ENCODE measurements at regions not wholly inside any gene's neighbourhood (a gene's known extent, or its start where the extent isn't known, plus 50 kb on each side); places are given as distances from the start of the nearest gene placed in this dataset.

- no peak for TF ChIP-seq TAF1 (IDR thresholded peaks at IDR 0.05; ENCODE audit: low read depth)
- TF ChIP-seq, protein P1, sequence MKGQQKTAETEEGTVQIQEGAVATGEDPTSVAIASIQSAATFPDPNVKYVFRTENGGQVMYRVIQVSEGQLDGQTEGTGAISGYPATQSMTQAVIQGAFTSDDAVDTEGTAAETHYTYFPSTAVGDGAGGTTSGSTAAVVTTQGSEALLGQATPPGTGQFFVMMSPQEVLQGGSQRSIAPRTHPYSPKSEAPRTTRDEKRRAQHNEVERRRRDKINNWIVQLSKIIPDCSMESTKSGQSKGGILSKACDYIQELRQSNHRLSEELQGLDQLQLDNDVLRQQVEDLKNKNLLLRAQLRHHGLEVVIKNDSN (IDR thresholded peaks at IDR 0.05), result no peak
- no peak for TF ChIP-seq ZBTB7A (IDR thresholded peaks at IDR 0.05; ENCODE audit: low read depth)
- TF ChIP-seq REST (IDR thresholded peaks at IDR 0.05; ENCODE audit: low read depth), result no peak
- TF ChIP-seq FOXM1 (IDR thresholded peaks at IDR 0.05; ENCODE audit: borderline replicate concordance, low read depth), result no peak
- no peak for TF ChIP-seq CEBPB (IDR thresholded peaks at IDR 0.05)
- no peak for TF ChIP-seq CREB1 (IDR thresholded peaks at IDR 0.05; ENCODE audit: low read depth)
- no peak for TF ChIP-seq EGR1 (IDR thresholded peaks at IDR 0.05)
- TF ChIP-seq YY1 (IDR thresholded peaks at IDR 0.05; ENCODE audit: low read depth), result no peak
- TF ChIP-seq, protein P2, sequence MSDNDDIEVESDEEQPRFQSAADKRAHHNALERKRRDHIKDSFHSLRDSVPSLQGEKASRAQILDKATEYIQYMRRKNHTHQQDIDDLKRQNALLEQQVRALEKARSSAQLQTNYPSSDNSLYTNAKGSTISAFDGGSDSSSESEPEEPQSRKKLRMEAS (IDR thresholded peaks at IDR 0.05), result no peak
- no peak for TF ChIP-seq NFIC (IDR thresholded peaks at IDR 0.05)
These were observed 267.6 kb downstream of the PLPP3 start for GRCh38 chr1:56311766-56312165.

GRCh38 chr1:56310945-56311344 lies 268.4 kb downstream of the PLPP3 start:
- TF ChIP-seq EP300 (IDR thresholded peaks at IDR 0.05; ENCODE audit: borderline replicate concordance) (no peak), TCF12 (IDR thresholded peaks at IDR 0.05; ENCODE audit: low read depth) (no peak), ZBTB7A (IDR thresholded peaks at IDR 0.05; ENCODE audit: low read depth) (no peak), REST (IDR thresholded peaks at IDR 0.05; ENCODE audit: low read depth) (no peak), NFIC (IDR thresholded peaks at IDR 0.05) (no peak), FOXM1 (IDR thresholded peaks at IDR 0.05; ENCODE audit: borderline replicate concordance, low read depth) (no peak), CEBPB (IDR thresholded peaks at IDR 0.05) (no peak)
- TF ChIP-seq, protein P1 (IDR thresholded peaks at IDR 0.05), result no peak
- TF ChIP-seq, protein P2 (IDR thresholded peaks at IDR 0.05), result no peak

- TF ChIP-seq YY1 (IDR thresholded peaks at IDR 0.05; ENCODE audit: low read depth) (no peak), TAF1 (IDR thresholded peaks at IDR 0.05; ENCODE audit: low read depth) (no peak)
These were observed 270.3 kb downstream of the PLPP3 start for GRCh38 chr1:56309065-56309464.

DNA sequence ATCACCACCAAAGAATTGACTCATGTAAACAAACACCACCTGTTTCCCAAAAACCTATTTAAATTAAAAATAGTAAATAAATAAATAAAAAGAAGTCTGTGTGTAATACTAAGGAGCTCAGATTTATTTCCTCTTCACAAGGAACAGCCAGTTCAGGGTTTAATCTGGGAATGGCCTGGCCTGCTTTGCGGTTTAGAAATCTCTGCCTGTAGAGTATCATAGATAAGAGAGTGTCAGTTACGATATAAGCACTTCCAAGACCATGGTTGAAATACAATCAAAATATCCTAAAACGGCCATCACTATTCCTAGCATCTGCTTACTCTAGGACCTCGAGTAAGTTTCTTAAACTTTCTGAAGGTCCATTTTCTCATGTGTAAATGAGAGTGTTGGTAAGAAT lies 274.4 kb downstream of the PLPP3 start:
- TF ChIP-seq CREB1 (IDR thresholded peaks at IDR 0.05; ENCODE audit: low read depth), result no peak
- TF ChIP-seq EGR1 (IDR thresholded peaks at IDR 0.05), result no peak
- no peak for TF ChIP-seq TAF1 (IDR thresholded peaks at IDR 0.05; ENCODE audit: low read depth)
- TF ChIP-seq EP300 (IDR thresholded peaks at IDR 0.05; ENCODE audit: borderline replicate concordance), result no peak
- TF ChIP-seq RAD21 (IDR thresholded peaks at IDR 0.05; ENCODE audit: low read depth), result no peak
- TF ChIP-seq REST (IDR thresholded peaks at IDR 0.05; ENCODE audit: low read depth), result no peak
- TF ChIP-seq TCF12 (IDR thresholded peaks at IDR 0.05; ENCODE audit: low read depth), result no peak
- no peak for TF ChIP-seq ZBTB7A (IDR thresholded peaks at IDR 0.05; ENCODE audit: low read depth)

- TF ChIP-seq EGR1 (IDR thresholded peaks at IDR 0.05) (no peak), YY1 (IDR thresholded peaks at IDR 0.05; ENCODE audit: low read depth) (no peak), TEAD4 (IDR thresholded peaks at IDR 0.05) (no peak), ZBTB7A (IDR thresholded peaks at IDR 0.05; ENCODE audit: low read depth) (no peak), TCF12 (IDR thresholded peaks at IDR 0.05; ENCODE audit: low read depth) (no peak), EP300 (IDR thresholded peaks at IDR 0.05; ENCODE audit: borderline replicate concordance) (no peak), TAF1 (IDR thresholded peaks at IDR 0.05; ENCODE audit: low read depth) (no peak), CEBPB (IDR thresholded peaks at IDR 0.05) (no peak), REST (IDR thresholded peaks at IDR 0.05; ENCODE audit: low read depth) (no peak), CREB1 (IDR thresholded peaks at IDR 0.05; ENCODE audit: low read depth) (no peak), NFIC (IDR thresholded peaks at IDR 0.05) (no peak), FOXM1 (IDR thresholded peaks at IDR 0.05; ENCODE audit: borderline replicate concordance, low read depth) (no peak), RAD21 (IDR thresholded peaks at IDR 0.05; ENCODE audit: low read depth) (no peak)
- TF ChIP-seq, protein P1 (IDR thresholded peaks at IDR 0.05), result no peak
- TF ChIP-seq, protein P2 (IDR thresholded peaks at IDR 0.05), result no peak
These were observed 275.6 kb downstream of the PLPP3 start for GRCh38 chr1:56303805-56304204.
